ENCODE measurements at regions not wholly inside any gene's neighbourhood (a gene's known extent, or its start where the extent isn't known, plus 50 kb on each side); places are given as distances from the start of the nearest gene placed in this dataset.

DNA sequence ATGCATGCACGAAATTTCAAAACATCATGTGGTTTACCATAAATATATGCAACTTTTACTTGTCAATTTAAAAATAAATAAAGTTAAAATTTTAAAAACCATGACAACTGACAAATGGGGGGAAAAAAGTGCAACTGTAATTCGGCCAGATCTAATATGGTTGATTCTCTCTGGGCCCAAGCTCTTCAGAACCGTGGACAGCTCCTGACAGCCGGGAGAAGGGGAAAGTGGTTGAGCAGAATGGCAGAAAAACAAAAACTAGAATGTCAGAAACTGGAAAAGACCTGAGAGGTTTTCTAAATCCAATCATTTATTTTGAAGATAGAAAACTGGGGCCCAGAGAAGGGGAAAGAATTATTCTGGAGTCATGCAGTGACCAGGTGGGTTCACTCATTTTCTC is 126.6 kb downstream of the TMEM132E start:
- H3K9me2 ChIP-seq (ENCODE audit: insufficient read depth, low read length), result no peaks in the 10 kb centered on the region
- TF ChIP-seq TAF1 (IDR thresholded peaks at IDR 0.05; ENCODE audit: low read depth), result no peak
- no peak for TF ChIP-seq RAD21 (conservative IDR thresholded peaks at IDR 0.05)
- TF ChIP-seq SMC3 (conservative IDR thresholded peaks at IDR 0.05; ENCODE audit: poor library complexity), result no peak
- no peak for TF ChIP-seq EP300 (conservative IDR thresholded peaks at IDR 0.05; ENCODE audit: poor library complexity, severe bottlenecking)
- TF ChIP-seq, protein P1, sequence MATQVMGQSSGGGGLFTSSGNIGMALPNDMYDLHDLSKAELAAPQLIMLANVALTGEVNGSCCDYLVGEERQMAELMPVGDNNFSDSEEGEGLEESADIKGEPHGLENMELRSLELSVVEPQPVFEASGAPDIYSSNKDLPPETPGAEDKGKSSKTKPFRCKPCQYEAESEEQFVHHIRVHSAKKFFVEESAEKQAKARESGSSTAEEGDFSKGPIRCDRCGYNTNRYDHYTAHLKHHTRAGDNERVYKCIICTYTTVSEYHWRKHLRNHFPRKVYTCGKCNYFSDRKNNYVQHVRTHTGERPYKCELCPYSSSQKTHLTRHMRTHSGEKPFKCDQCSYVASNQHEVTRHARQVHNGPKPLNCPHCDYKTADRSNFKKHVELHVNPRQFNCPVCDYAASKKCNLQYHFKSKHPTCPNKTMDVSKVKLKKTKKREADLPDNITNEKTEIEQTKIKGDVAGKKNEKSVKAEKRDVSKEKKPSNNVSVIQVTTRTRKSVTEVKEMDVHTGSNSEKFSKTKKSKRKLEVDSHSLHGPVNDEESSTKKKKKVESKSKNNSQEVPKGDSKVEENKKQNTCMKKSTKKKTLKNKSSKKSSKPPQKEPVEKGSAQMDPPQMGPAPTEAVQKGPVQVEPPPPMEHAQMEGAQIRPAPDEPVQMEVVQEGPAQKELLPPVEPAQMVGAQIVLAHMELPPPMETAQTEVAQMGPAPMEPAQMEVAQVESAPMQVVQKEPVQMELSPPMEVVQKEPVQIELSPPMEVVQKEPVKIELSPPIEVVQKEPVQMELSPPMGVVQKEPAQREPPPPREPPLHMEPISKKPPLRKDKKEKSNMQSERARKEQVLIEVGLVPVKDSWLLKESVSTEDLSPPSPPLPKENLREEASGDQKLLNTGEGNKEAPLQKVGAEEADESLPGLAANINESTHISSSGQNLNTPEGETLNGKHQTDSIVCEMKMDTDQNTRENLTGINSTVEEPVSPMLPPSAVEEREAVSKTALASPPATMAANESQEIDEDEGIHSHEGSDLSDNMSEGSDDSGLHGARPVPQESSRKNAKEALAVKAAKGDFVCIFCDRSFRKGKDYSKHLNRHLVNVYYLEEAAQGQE (IDR thresholded peaks at IDR 0.05; ENCODE audit: borderline replicate concordance), result peak; percentile 74
- no peaks in the 10 kb centered on the region for H3K79me2 ChIP-seq (replicated peaks; ENCODE audit: insufficient read depth, low read length)
- no peaks in the 10 kb centered on the region for H3K9me3 ChIP-seq (ENCODE audit: low read length)
- H4K20me1 ChIP-seq (ENCODE audit: insufficient read depth), result no peaks in the 10 kb centered on the region
- H3K27me3 ChIP-seq (ENCODE audit: insufficient read depth, low read depth, low read length), result peaks cover 14% of the 10 kb centered on the region
- no peak overlapping the region for H3K4me2 ChIP-seq (ENCODE audit: low read length)
- H3K36me3 ChIP-seq (ENCODE audit: insufficient read depth, low read length), result no peaks in the 10 kb centered on the region
- no peak overlapping the region for H2AFZ ChIP-seq (ENCODE audit: low read depth, low read length)
- H3K4me3 ChIP-seq (ENCODE audit: low read length), result no peak overlapping the region
- no peak overlapping the region for H3K27ac ChIP-seq (ENCODE audit: low read length)
- H3K9ac ChIP-seq (ENCODE audit: low read length), result no peak overlapping the region
- no peaks in the 10 kb centered on the region for H3F3A ChIP-seq (ENCODE audit: insufficient read depth, low read length, poor library complexity, severe bottlenecking)

DNA sequence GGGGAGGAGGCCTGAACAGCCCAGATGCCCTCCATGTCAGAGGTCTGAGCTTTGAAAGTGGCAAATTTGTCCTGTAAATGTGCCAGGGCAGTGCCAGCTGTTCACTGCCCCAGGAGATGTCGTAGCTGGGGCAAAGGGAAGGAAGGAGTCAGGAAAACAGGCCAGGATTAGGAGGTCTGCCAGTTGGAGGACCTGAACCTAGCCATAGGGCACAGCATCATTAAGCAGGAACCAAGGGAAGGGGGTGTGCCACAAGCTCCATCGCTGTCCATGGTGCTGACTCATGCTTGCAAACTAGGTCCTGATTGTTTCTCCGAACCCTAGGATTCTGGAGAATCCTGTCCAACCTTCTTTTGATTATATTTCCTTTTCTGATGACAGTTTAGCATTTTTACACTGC is 124.2 kb downstream of the TMEM132E start:
- H3F3A ChIP-seq (ENCODE audit: insufficient read depth, low read length, poor library complexity, severe bottlenecking), result no peaks in the 10 kb centered on the region
- peaks cover 14% of the 10 kb centered on the region for H3K27me3 ChIP-seq (ENCODE audit: insufficient read depth, low read depth, low read length)
- no peaks in the 10 kb centered on the region for H4K20me1 ChIP-seq (ENCODE audit: insufficient read depth)
- no peak overlapping the region for H3K4me3 ChIP-seq (ENCODE audit: low read length)
- H2AFZ ChIP-seq (ENCODE audit: low read depth, low read length), result no peak overlapping the region
- no peaks in the 10 kb centered on the region for H3K36me3 ChIP-seq (ENCODE audit: insufficient read depth, low read length)
- H3K79me2 ChIP-seq (replicated peaks; ENCODE audit: insufficient read depth, low read length), result no peaks in the 10 kb centered on the region
- no peak overlapping the region for H3K9ac ChIP-seq (ENCODE audit: low read length)
- H3K27ac ChIP-seq (ENCODE audit: low read length), result no peak overlapping the region
- no peaks in the 10 kb centered on the region for H3K9me3 ChIP-seq (ENCODE audit: low read length)
- no peaks in the 10 kb centered on the region for H3K9me2 ChIP-seq (ENCODE audit: insufficient read depth, low read length)
- no peak overlapping the region for H3K4me2 ChIP-seq (ENCODE audit: low read length)
- TF ChIP-seq EZH2 (IDR thresholded peaks at IDR 0.05; ENCODE audit: borderline replicate concordance, insufficient read depth, low read length, poor library complexity, severe bottlenecking) (no peak), POLR2AphosphoS5 (IDR thresholded peaks at IDR 0.05) (no peak), TAF1 (IDR thresholded peaks at IDR 0.05; ENCODE audit: low read depth) (no peak)
- TF ChIP-seq, protein P1 (IDR thresholded peaks at IDR 0.05; ENCODE audit: borderline replicate concordance), result peak; percentile 65

DNA sequence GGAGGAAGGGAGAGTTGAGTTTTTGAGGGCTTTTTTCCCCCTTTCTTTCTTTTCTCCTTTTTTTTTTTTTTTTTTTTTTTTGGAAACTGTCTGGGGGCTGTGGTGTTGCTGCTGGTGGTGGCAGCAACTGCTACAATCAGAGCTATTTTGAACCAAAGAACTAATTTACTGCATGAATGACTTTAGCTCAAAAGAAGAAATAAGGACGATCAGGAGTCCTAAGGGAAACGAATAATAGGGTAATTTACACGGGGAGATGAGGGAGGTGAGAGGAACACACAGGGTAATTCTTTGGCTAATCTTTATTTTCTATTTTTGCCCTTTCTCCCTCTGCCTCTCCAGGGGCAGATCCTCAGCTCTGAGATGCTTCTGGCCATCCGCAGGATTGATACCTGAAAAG is 119.8 kb downstream of the TMEM132E start:
- TF ChIP-seq, protein P1 (IDR thresholded peaks at IDR 0.05; ENCODE audit: borderline replicate concordance), result no peak
- TF ChIP-seq EP300 (conservative IDR thresholded peaks at IDR 0.05; ENCODE audit: poor library complexity, severe bottlenecking) (no peak), MXI1 (conservative IDR thresholded peaks at IDR 0.05; ENCODE audit: poor library complexity, severe bottlenecking) (no peak), SMC3 (conservative IDR thresholded peaks at IDR 0.05; ENCODE audit: poor library complexity) (no peak), TAF1 (IDR thresholded peaks at IDR 0.05; ENCODE audit: low read depth) (no peak), RAD21 (conservative IDR thresholded peaks at IDR 0.05) (no peak), EZH2 (IDR thresholded peaks at IDR 0.05; ENCODE audit: borderline replicate concordance, insufficient read depth, low read length, poor library complexity, severe bottlenecking) (no peak), POLR2AphosphoS5 (IDR thresholded peaks at IDR 0.05) (no peak)
- TF ChIP-seq, protein P2, sequence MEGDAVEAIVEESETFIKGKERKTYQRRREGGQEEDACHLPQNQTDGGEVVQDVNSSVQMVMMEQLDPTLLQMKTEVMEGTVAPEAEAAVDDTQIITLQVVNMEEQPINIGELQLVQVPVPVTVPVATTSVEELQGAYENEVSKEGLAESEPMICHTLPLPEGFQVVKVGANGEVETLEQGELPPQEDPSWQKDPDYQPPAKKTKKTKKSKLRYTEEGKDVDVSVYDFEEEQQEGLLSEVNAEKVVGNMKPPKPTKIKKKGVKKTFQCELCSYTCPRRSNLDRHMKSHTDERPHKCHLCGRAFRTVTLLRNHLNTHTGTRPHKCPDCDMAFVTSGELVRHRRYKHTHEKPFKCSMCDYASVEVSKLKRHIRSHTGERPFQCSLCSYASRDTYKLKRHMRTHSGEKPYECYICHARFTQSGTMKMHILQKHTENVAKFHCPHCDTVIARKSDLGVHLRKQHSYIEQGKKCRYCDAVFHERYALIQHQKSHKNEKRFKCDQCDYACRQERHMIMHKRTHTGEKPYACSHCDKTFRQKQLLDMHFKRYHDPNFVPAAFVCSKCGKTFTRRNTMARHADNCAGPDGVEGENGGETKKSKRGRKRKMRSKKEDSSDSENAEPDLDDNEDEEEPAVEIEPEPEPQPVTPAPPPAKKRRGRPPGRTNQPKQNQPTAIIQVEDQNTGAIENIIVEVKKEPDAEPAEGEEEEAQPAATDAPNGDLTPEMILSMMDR (IDR thresholded peaks at IDR 0.05; ENCODE audit: poor library complexity, severe bottlenecking), result no peak
- H3K27me3 ChIP-seq (ENCODE audit: insufficient read depth, low read depth, low read length), result peaks cover 8% of the 10 kb centered on the region
- H3K4me2 ChIP-seq (ENCODE audit: low read length), result no peak overlapping the region

More for the DNA sequence above, 119.8 kb downstream of the TMEM132E start:
- Histone ChIP-seq H3K9me3 (ENCODE audit: low read length) (no peaks in the 10 kb centered on the region), H3K27ac (ENCODE audit: low read length) (no peak overlapping the region), H2AFZ (ENCODE audit: low read depth, low read length) (no peak overlapping the region), H3K4me3 (ENCODE audit: low read length) (no peak overlapping the region), H3K36me3 (ENCODE audit: insufficient read depth, low read length) (no peaks in the 10 kb centered on the region), H3K9me2 (ENCODE audit: insufficient read depth, low read length) (no peaks in the 10 kb centered on the region), H3F3A (ENCODE audit: insufficient read depth, low read length, poor library complexity, severe bottlenecking) (no peaks in the 10 kb centered on the region), H3K79me2 (replicated peaks; ENCODE audit: insufficient read depth, low read length) (no peaks in the 10 kb centered on the region), H3K9ac (ENCODE audit: low read length) (no peak overlapping the region), H4K20me1 (ENCODE audit: insufficient read depth) (no peaks in the 10 kb centered on the region)

Measured in neural cell (in vitro differentiated cells).